GM23338 (cell line): ENCODE measurements at regions not wholly inside any gene's neighbourhood (a gene's known extent, or its start where the extent isn't known, plus 50 kb on each side); places are given as distances from the start of the nearest gene placed in this dataset.

Source experiments
- CREB1 ChIP-seq: fragments of 250-450 bp; sonication (Bioruptor Pico); IDR thresholded peaks from 2 replicates; pipeline ENCODE4 v1.5.0; 2020; ENCODE audit warnings: low read depth, mild to moderate bottlenecking, moderate library complexity
- NANOG ChIP-seq: IDR thresholded peaks from 2 replicates; pipeline ENCODE4 v1.6.1; 2016; ENCODE audit warnings: antibody characterized with exemption, borderline replicate concordance
- POLR2AphosphoS5 ChIP-seq: IDR thresholded peaks from 2 replicates; pipeline ENCODE4 v1.6.1; 2016; ENCODE audit warnings: antibody characterized with exemption, low read depth
- TF ChIP-seq, protein P1 (sequence below): IDR thresholded peaks from 2 replicates; pipeline ENCODE4 v1.6.1; 2016; ENCODE audit warnings: antibody characterized with exemption
- TF ChIP-seq, protein P2 (sequence below), 2 experiments: fragments of 200-600 bp in 1 of 2; sonication (generic) in 1 of 2; conservative IDR thresholded peaks; 2 replicates each; pipeline versions ENCODE4 v1.5.1 to v1.6.1; 2016 to 2017; ENCODE audit warnings: antibody characterized with exemption in 2 of 2, low read depth in 2 of 2, mild to moderate bottlenecking in 2 of 2, moderate library complexity in 1 of 2
- TF ChIP-seq, protein P3 (sequence below): IDR thresholded peaks from one replicate; pipeline ENCODE4 v1.6.1; 2018; ENCODE audit warnings: antibody characterized with exemption; ENCODE audit not compliant: unreplicated experiment

DNA sequence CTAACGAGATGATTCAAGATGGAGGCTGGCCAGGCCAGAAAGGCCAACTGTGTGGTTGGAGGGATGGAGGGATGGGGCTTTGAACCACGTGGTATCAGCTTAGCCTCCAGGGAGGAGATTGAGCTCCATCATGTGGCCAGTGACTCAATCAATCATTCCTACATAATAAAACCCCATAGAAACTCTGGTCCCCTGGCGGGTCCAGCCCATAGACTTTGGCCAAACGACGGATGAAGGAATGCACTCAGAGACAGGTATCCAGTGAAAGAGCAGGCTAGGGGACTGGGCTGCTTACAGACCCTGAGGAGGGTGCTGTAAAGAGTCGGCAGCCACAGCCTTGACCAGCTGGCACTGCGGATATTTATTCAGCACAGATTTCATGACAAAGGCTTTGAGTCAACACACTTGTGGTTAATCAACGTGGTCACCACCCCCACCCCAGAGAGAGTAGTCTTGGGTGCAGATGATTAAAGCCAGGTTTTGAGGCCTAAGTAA is 308.7 kb upstream of the TNRC6C start:
- TF ChIP-seq, protein P1, sequence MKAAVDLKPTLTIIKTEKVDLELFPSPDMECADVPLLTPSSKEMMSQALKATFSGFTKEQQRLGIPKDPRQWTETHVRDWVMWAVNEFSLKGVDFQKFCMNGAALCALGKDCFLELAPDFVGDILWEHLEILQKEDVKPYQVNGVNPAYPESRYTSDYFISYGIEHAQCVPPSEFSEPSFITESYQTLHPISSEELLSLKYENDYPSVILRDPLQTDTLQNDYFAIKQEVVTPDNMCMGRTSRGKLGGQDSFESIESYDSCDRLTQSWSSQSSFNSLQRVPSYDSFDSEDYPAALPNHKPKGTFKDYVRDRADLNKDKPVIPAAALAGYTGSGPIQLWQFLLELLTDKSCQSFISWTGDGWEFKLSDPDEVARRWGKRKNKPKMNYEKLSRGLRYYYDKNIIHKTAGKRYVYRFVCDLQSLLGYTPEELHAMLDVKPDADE: no peak
- no peak for TF ChIP-seq POLR2AphosphoS5
- TF ChIP-seq CREB1 (CRISPR knock-in tag): no peak
- TF ChIP-seq, protein P2, sequence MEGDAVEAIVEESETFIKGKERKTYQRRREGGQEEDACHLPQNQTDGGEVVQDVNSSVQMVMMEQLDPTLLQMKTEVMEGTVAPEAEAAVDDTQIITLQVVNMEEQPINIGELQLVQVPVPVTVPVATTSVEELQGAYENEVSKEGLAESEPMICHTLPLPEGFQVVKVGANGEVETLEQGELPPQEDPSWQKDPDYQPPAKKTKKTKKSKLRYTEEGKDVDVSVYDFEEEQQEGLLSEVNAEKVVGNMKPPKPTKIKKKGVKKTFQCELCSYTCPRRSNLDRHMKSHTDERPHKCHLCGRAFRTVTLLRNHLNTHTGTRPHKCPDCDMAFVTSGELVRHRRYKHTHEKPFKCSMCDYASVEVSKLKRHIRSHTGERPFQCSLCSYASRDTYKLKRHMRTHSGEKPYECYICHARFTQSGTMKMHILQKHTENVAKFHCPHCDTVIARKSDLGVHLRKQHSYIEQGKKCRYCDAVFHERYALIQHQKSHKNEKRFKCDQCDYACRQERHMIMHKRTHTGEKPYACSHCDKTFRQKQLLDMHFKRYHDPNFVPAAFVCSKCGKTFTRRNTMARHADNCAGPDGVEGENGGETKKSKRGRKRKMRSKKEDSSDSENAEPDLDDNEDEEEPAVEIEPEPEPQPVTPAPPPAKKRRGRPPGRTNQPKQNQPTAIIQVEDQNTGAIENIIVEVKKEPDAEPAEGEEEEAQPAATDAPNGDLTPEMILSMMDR (conservative IDR thresholded peaks at IDR 0.05; ENCODE audit: low read depth in 2 of 2): peak in 1 of 2 experiments; percentile 36; a peak in 2 of 4 replicates
- TF ChIP-seq, protein P3, sequence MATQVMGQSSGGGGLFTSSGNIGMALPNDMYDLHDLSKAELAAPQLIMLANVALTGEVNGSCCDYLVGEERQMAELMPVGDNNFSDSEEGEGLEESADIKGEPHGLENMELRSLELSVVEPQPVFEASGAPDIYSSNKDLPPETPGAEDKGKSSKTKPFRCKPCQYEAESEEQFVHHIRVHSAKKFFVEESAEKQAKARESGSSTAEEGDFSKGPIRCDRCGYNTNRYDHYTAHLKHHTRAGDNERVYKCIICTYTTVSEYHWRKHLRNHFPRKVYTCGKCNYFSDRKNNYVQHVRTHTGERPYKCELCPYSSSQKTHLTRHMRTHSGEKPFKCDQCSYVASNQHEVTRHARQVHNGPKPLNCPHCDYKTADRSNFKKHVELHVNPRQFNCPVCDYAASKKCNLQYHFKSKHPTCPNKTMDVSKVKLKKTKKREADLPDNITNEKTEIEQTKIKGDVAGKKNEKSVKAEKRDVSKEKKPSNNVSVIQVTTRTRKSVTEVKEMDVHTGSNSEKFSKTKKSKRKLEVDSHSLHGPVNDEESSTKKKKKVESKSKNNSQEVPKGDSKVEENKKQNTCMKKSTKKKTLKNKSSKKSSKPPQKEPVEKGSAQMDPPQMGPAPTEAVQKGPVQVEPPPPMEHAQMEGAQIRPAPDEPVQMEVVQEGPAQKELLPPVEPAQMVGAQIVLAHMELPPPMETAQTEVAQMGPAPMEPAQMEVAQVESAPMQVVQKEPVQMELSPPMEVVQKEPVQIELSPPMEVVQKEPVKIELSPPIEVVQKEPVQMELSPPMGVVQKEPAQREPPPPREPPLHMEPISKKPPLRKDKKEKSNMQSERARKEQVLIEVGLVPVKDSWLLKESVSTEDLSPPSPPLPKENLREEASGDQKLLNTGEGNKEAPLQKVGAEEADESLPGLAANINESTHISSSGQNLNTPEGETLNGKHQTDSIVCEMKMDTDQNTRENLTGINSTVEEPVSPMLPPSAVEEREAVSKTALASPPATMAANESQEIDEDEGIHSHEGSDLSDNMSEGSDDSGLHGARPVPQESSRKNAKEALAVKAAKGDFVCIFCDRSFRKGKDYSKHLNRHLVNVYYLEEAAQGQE: no peak
- no peak for TF ChIP-seq NANOG
